Suprapubic skin (tissue), 4 donors: ENCODE measurements at regions not wholly inside any gene's neighbourhood (a gene's known extent, or its start where the extent isn't known, plus 50 kb on each side); places are given as distances from the start of the nearest gene placed in this dataset.

ENCODE experiments used
- DNase-seq, 2 donors: peaks; one replicate each; pipeline ENCODE4 v3.0.0-alpha.2; 2019; ENCODE audit warnings: low spot score in 2 of 2
- H3K27ac ChIP-seq: fragments of 200-600 bp; sonication (generic); one replicate; pipeline ENCODE4 v1.5.1; 2019
- H3K27me3 ChIP-seq: fragments of 200-600 bp; sonication (generic); one replicate; pipeline ENCODE4 v1.5.1; 2019
- H3K36me3 ChIP-seq: fragments of 200-600 bp; sonication (generic); one replicate; pipeline ENCODE4 v1.5.1; 2019
- H3K4me1 ChIP-seq: fragments of 200-600 bp; sonication (generic); one replicate; pipeline ENCODE4 v1.5.1; 2019
- H3K4me3 ChIP-seq: fragments of 200-600 bp; sonication (generic); one replicate; pipeline ENCODE4 v1.5.1; 2019; ENCODE audit warnings: mild to moderate bottlenecking
- H3K9me3 ChIP-seq: fragments of 200-600 bp; sonication (generic); one replicate; pipeline ENCODE4 v1.5.1; 2019
- EP300 ChIP-seq: sonication (generic); formaldehyde crosslinking; IDR thresholded peaks from one replicate; pipeline ENCODE4 v1.6.1; 2017; ENCODE audit warnings: antibody characterized with exemption
- POLR2A ChIP-seq, 2 donors: fragments of 450-650 bp; IDR thresholded peaks; one replicate each; pipeline ENCODE4 v1.6.1; 2017; ENCODE audit warnings: antibody characterized with exemption in 2 of 2, mild to moderate bottlenecking in 2 of 2, moderate library complexity in 2 of 2
- POLR2AphosphoS5 ChIP-seq, 3 donors: sonication (generic); formaldehyde crosslinking; IDR thresholded peaks; one replicate each; pipeline ENCODE4 v1.6.1; 2017; ENCODE audit warnings: antibody characterized with exemption in 3 of 3
- WGBS: methylation state at CpG from one replicate; pipeline ENCODE4 v1.1.5; 2018; 5-methylcytosine and 5-hydroxymethylcytosine counted together
- TF ChIP-seq, protein P1 (sequence below), 2 donors: fragments of 200-600 bp in 1 of 2; fragments of 450-650 bp in 1 of 2; sonication (generic) in 1 of 2; IDR thresholded peaks; one replicate each; pipeline ENCODE4 v1.5.1; 2016 to 2019; ENCODE audit warnings: antibody characterized with exemption in 2 of 2, mild to moderate bottlenecking in 1 of 2, moderate library complexity in 1 of 2

DNA sequence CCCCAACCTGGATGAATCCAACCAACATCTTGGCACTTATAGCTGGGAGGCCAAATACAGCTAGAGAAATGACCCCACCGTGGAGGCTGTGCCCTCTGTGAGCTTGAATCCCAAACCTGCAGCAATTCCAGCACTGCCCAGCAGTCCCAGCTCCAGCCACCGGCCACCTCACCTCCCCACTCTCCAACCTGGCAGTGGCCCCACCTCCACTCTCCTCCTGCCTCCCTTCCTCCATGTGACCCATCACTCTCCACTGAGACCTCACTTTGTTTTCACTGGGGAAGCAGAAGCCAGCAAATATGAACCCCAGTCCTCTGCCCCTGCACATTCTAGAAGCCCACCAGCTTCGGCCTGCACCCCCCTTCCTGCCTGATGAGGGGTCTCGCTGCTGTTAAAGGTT lies 79.7 kb upstream of the LINGO1 start:
- Histone ChIP-seq H3K36me3 (no peaks in the 10 kb centered on the region), H3K9me3 (no peaks in the 10 kb centered on the region), H3K4me3 (no peak overlapping the region), H3K4me1 (no peaks in the 10 kb centered on the region), H3K27me3 (peaks cover 27% of the 10 kb centered on the region), H3K27ac (no peak overlapping the region)
- TF ChIP-seq POLR2A (IDR thresholded peaks at IDR 0.05) = no peak
- TF ChIP-seq, protein P1, sequence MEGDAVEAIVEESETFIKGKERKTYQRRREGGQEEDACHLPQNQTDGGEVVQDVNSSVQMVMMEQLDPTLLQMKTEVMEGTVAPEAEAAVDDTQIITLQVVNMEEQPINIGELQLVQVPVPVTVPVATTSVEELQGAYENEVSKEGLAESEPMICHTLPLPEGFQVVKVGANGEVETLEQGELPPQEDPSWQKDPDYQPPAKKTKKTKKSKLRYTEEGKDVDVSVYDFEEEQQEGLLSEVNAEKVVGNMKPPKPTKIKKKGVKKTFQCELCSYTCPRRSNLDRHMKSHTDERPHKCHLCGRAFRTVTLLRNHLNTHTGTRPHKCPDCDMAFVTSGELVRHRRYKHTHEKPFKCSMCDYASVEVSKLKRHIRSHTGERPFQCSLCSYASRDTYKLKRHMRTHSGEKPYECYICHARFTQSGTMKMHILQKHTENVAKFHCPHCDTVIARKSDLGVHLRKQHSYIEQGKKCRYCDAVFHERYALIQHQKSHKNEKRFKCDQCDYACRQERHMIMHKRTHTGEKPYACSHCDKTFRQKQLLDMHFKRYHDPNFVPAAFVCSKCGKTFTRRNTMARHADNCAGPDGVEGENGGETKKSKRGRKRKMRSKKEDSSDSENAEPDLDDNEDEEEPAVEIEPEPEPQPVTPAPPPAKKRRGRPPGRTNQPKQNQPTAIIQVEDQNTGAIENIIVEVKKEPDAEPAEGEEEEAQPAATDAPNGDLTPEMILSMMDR (IDR thresholded peaks at IDR 0.05) = no peak
- no peak for TF ChIP-seq POLR2AphosphoS5 (IDR thresholded peaks at IDR 0.05)
- no peak for TF ChIP-seq EP300
- 79% methylated on average over 4 of the region's 4 CpGs for WGBS
- DNase-seq = no peak

DNA sequence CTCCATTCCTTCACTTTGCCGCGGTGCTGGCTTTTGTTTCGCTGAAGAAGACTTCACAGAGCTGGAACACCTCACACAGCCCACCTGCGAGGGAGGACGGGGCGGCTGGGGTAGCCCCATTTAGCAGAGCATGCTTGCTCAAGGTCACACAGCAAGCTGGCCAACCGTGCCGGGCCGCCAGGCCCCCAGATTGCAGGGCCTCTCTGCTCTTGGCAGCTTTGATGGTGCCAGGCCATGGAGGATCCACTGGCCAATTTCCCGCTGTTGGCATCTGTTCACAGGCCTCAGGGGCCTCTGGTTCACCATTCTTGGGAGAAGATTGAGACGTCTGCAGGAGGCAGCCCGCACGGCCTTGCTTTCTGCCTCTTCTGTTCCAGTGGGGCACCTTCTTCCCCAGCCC lies 77.9 kb upstream of the LINGO1 start:
- H3K36me3 ChIP-seq = no peaks in the 10 kb centered on the region
- H3K9me3 ChIP-seq = no peaks in the 10 kb centered on the region
- DNase-seq = no peak
- 51% methylated on average over 7 of the region's 13 CpGs for WGBS
- H3K4me1 ChIP-seq = no peaks in the 10 kb centered on the region
- H3K4me3 ChIP-seq = no peak overlapping the region
- peaks cover 33% of the 10 kb centered on the region for H3K27me3 ChIP-seq
- no peak overlapping the region for H3K27ac ChIP-seq
- TF ChIP-seq POLR2AphosphoS5 (IDR thresholded peaks at IDR 0.05) = no peak
- no peak for TF ChIP-seq EP300
- TF ChIP-seq, protein P1 (IDR thresholded peaks at IDR 0.05) = no peak
- TF ChIP-seq POLR2A (IDR thresholded peaks at IDR 0.05) = no peak

DNA sequence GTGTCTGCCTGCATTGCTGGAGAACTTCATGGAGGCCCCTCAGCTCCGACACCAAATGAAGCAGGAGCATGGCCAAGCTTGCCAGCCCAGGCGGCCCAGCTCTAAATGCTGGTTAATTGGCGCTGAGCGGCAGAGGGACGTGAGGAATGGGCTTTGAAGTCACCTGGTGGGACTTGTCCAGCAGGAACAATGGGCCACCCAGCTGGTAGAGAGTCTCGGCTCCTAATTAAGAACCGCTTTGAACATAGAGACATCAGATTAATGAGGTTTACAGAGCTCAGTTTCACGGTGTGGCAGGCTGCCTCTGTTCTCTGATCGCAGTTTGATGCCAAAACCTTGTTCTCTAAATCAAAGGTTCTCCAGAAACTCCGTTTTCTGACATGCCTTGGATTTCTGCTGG lies 77.5 kb upstream of the LINGO1 start:
- whole genome bisulfite sequencing = 38% methylated on average over 9 of the region's 10 CpGs

DNA sequence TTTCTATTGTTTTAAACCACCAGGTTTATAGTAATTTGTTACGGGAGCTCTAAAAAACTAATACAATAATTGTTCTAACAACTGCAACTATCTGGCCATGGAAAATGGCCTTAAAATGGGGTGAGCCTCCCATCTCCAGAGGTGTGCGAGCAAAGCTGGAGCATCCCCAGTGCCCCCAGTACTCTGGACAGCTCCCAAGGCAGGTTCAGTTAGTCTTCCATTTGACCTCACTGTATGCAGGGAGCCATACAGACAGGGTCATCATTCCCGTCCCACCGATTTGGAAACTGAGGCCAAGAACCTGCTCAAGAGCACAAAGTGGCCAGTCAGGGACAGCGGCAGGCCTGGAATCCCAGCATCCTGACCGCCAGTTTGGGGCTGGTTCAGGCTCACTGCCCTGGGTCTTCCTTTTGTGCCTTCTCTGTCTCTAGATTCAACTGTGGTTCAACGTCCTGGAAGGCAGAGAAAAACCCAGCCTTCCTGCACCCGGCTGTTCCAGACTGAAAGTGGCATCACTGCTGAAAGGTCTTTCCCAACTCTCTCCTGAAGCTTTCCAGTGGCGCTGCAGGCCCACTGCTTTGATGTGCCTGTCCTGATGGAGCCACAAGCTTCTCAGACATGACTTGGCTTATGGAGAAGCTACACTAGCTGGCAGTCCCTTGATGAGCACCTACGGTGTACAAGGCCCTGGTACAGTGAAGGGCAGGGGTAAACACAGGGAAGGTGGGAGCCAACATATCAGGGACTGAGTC lies 76.6 kb upstream of the LINGO1 start:
- Histone ChIP-seq H3K27me3 (peaks cover 27% of the 10 kb centered on the region), H3K4me1 (no peaks in the 10 kb centered on the region), H3K4me3 (no peak overlapping the region), H3K36me3 (no peaks in the 10 kb centered on the region), H3K27ac (no peak overlapping the region), H3K9me3 (no peaks in the 10 kb centered on the region)
- 86% methylated on average over 10 of the region's 10 CpGs for WGBS
- TF ChIP-seq POLR2A (IDR thresholded peaks at IDR 0.05) (no peak), EP300 (no peak), POLR2AphosphoS5 (IDR thresholded peaks at IDR 0.05) (no peak)
- TF ChIP-seq, protein P1 (IDR thresholded peaks at IDR 0.05) = no peak
- DNase-seq = no peak

More for the DNA sequence above, 77.5 kb upstream of the LINGO1 start:
- no peak overlapping the region for H3K27ac ChIP-seq
- H3K4me3 ChIP-seq = no peak overlapping the region
- no peaks in the 10 kb centered on the region for H3K4me1 ChIP-seq
- TF ChIP-seq POLR2AphosphoS5 (IDR thresholded peaks at IDR 0.05) (no peak), EP300 (no peak), POLR2A (IDR thresholded peaks at IDR 0.05) (no peak)
- TF ChIP-seq, protein P1 (IDR thresholded peaks at IDR 0.05) = no peak
- H3K9me3 ChIP-seq = no peaks in the 10 kb centered on the region
- H3K27me3 ChIP-seq = peaks cover 35% of the 10 kb centered on the region
- DNase-seq = no peak
- no peaks in the 10 kb centered on the region for H3K36me3 ChIP-seq

DNA sequence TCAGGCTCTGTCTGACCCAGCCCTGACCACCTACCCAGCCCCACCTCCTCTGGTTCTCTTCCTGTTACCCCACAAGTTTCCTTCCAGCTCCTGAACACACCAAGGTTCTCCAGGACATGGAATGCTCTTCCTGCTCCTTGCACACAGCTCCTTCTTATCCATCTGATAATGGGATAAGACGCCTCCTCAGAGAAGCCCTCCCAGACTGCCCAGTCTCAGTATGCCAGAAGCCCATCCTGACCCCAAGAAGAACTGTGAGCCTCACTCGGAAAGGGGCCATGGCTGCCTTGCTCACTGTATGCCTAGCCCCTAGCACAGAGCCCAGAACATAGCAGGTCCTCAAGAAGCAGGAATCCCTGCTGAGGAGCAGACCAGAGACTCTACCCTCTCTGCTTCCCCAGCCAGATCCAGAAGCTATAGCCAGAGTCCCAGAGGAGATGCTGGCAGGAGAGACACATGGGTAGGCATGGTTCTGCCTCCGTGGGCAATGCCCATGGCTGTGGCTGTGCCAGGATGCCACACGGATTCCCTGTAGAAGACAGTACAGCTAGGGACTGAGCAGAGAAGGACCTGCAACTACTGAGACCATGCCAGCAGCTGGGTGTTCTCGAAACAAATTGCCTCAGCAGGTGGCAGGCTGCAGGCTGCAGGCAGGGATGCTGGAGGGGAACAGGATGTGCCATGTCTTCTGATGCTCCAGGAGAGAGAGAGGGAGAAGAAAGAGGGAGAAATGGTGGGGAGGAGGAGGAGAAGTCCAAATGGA lies 74.0 kb upstream of the LINGO1 start:
- Histone ChIP-seq H3K9me3 (no peaks in the 10 kb centered on the region), H3K27me3 (peaks cover 16% of the 10 kb centered on the region), H3K4me3 (no peak overlapping the region), H3K36me3 (no peaks in the 10 kb centered on the region), H3K4me1 (no peaks in the 10 kb centered on the region), H3K27ac (no peak overlapping the region)
- 72% methylated on average over 5 of the region's 5 CpGs for WGBS
- TF ChIP-seq, protein P1 (IDR thresholded peaks at IDR 0.05) = no peak
- TF ChIP-seq POLR2A (IDR thresholded peaks at IDR 0.05) = no peak
- TF ChIP-seq EP300 = no peak
- no peak for TF ChIP-seq POLR2AphosphoS5 (IDR thresholded peaks at IDR 0.05)
- DNase-seq = no peak
